T47D (cell line): ENCODE measurements at regions not wholly inside any gene's neighbourhood (a gene's known extent, or its start where the extent isn't known, plus 50 kb on each side); places are given as distances from the start of the nearest gene placed in this dataset.
A peak's percentile ranks its signal among the peaks of the same experiment; 100 is the strongest.

Experiments
- DNase-seq, 2 experiments: peaks; one replicate each; pipeline versions ENCODE4 v3.0.0 to v3.0.0-alpha.2; 2011 to 2012; ENCODE audit warnings: low read depth in 1 of 2, low spot score in 1 of 2
- JUND ChIP-seq: IDR thresholded peaks from 2 replicates; pipeline ENCODE4 v1.6.1; 2012; ENCODE audit warnings: low read depth
- in situ Hi-C: cut with HindIII; loops from 2 replicates; pipeline ENCODE4 v1.10.0; 2016; ENCODE audit warnings: low sequenced_read_pairs, low pct_unique_long_range_greater_than_20kb

GRCh38 chr7:116329686-116330503, 119.6 kb downstream of the TES start:
- no peak for TF ChIP-seq JUND
- no peak for DNase-seq
- in situ Hi-C loops, result no loop called here

- TF ChIP-seq JUND, result no peak
- in situ Hi-C loops, result no loop called here
- no peak for DNase-seq
Measured at GRCh38 chr7:116331020-116331419, 120.7 kb downstream of the TES start.

DNA sequence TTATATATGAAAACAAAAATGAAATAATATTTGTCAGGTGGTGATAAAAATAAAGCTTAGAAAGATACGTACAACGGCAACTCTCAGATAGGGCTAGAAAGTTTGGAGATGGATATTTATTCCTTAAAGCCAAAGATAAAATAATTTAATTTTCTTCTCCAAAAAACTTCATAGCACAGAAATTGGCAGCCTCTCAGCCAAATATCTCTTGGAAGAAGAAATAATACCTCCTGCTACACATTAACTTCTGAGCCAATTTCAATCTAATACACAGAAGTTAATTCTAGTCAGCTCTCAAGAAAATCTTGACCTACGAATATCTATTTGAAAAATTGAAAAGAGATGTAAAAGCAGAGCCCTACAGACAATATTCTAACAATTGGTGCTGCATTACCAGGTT, 122.4 kb downstream of the TES start:
- TF ChIP-seq JUND, result no peak
- no peak for DNase-seq
- in situ Hi-C loops, result no loop called here

DNA sequence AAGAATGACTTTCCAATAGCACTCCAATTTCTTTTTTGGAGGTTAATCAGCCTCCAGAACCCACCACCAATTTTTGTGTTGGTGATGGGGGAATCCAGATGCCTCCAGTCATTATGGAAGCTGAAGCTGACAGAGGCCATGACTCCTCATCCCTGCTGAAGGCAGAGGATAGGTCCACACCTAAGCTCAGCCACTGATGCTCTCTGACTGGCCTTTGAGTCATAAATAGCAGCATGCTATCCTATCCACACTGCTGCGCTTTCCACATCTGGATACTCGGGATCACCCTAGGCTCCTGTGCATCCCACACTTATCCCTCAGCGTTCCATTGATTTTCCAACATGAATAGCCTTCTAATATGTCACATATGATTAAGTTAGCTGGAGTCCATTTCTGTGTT, 124.2 kb downstream of the TES start:
- in situ Hi-C loops, result no loop called here
- no peak for DNase-seq
- TF ChIP-seq JUND, result no peak

DNA sequence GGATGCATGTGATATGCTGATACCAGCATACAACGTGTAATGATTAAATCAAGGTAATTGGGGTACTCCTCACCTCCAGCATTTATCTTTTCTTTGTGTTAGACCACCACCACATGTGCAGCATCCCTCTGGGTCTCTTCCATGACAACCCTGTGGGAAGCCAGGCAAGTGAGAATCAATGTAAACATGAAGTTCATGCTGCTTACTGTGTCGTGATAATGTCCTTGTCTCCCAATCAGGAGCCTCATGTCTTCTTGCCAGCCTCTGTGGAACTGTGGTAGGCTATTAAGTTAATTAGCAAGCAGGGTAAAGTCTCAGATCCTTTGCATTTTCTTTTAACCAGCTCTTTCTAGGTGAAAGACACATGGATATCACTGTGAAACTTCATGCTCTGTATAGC, 126.7 kb downstream of the TES start:
- DNase-seq, result no peak
- no peak for TF ChIP-seq JUND

GRCh38 chr7:116337800-116338199, 127.5 kb downstream of the TES start:
- no peak for TF ChIP-seq JUND
- no peak for DNase-seq
- in situ Hi-C loops, result no loop called here

More for the DNA sequence above, 126.7 kb downstream of the TES start:
- in situ Hi-C loops, result no loop called here

DNA sequence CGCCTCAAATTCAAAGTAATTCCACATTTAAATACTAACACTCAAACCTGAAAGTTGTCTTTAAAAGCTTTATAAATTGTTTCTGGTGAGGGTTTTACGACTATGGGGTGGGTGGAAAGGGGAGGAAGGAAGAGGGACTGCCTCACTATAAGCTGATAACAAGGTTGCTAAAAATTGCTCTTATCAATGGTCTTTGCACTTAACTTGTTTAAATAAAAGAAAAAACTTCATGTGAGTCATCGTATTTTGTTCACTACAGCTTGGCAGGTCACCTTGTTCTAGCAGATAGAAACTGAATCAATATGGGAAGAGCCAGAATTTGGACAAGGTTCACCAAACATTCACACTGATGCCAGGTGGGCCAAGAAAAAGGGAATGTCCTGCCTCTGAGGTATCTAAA, 129.2 kb downstream of the TES start:
- no peak for TF ChIP-seq JUND
- in situ Hi-C loops, result no loop called here
- no peak for DNase-seq

DNA sequence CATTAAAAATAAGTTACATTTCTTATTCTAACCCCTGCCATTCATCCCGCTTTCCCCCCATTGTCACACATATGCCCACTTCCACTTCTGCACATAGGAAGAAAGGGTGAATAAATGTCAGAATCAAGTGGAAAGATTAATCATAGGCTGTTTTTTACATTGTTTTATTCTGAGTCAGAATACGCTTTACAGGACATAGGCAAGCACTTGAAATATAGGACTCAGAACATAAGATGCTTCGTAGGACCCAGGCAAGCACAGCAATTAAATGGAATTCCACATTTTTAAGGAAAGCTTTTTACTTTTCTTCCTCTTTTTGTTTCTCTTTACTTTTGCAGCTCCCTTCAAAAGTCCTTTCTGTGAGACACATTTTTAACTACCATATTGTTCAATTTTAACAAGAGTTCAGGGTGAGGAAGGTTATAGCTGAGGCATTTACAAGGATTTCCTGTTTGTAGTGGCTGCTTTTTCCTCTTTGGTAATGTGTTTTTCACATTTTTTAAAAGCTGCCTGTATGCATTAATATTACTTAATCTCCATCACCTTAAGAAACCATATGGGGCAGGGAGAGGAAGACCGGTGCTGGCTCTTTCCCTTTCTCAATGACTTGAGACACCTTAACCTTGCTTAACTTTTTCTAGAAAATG, 130.0 kb downstream of the TES start:
- no peak for DNase-seq
- TF ChIP-seq JUND, result no peak
- in situ Hi-C loops, result no loop called here

- in situ Hi-C loops, result no loop called here
Measured at GRCh38 chr7:116340943-116341907, 130.9 kb downstream of the TES start.

DNA sequence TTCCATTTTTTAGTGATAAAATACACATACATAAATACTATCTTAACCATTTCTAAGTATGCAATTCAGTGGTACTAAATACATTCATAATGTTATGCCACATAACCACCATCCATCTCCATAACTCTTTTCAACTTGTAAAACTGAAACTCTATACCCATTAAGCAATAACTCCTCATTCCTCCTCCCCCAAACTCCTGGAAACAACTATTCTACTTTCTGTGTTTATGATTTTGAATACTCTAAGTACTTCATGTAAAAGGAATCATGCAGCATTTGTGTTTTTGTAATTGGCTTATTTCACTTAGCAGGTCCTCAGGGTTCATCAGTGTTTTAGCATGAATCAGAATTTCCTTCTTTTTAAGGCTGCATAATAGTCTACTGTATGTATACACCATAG, 131.8 kb downstream of the TES start:
- in situ Hi-C loops, result no loop called here
- TF ChIP-seq JUND, result no peak
- DNase-seq, result no peak

More at GRCh38 chr7:116340943-116341907, 130.9 kb downstream of the TES start:
- no peak for TF ChIP-seq JUND
- peak in 1 of 2 experiments; percentile 7 for DNase-seq

GRCh38 chr7:116347151-116347832, 137.0 kb downstream of the TES start:
- no peak for DNase-seq
- no peak for TF ChIP-seq JUND
- in situ Hi-C loops, result no loop called here

- in situ Hi-C loops, result no loop called here
- no peak for DNase-seq
- no peak for TF ChIP-seq JUND
Measured at GRCh38 chr7:116348346-116348745, 138.0 kb downstream of the TES start.
